GM23248 (cell line): ENCODE measurements at regions not wholly inside any gene's neighbourhood (a gene's known extent, or its start where the extent isn't known, plus 50 kb on each side); places are given as distances from the start of the nearest gene placed in this dataset.

Source experiments
- EZH2 ChIP-seq: fragments of 200-600 bp; sonication (generic); IDR thresholded peaks from 2 replicates; pipeline ENCODE4 v1.6.1; 2018; ENCODE audit warnings: antibody characterized with exemption, mild to moderate bottlenecking; ENCODE audit not compliant: insufficient read depth, poor library complexity, severe bottlenecking
- EZH2phosphoT487 ChIP-seq: fragments of 200-600 bp; sonication (generic); IDR thresholded peaks from 2 replicates; pipeline ENCODE4 v1.6.1; 2018; ENCODE audit warnings: antibody characterized with exemption, moderate library complexity, mild to moderate bottlenecking, low read depth; ENCODE audit not compliant: insufficient read depth

- TF ChIP-seq EZH2phosphoT487 (no peak), EZH2 (no peak)
These were observed 147.0 kb downstream of the LINC00237 start for GRCh38 chr20:20959031-20959755.
